GM18951 (cell line): ENCODE measurements at regions not wholly inside any gene's neighbourhood (a gene's known extent, or its start where the extent isn't known, plus 50 kb on each side); places are given as distances from the start of the nearest gene placed in this dataset.
"Not testable (repeated sequence)": the region's sequence is repeated elsewhere in the genome, so short reads cannot be mapped to it uniquely, and the experiment has no call there.

Experiments
- POLR2A ChIP-seq: IDR thresholded peaks from 4 replicates; pipeline ENCODE4 v1.6.1; 2011; ENCODE audit warnings: mild to moderate bottlenecking; ENCODE audit not compliant: insufficient read length, insufficient read depth; ENCODE audit errors: extremely low read depth
- in situ Hi-C: fragments of 300-500 bp; cut with MboI; formaldehyde crosslinking; loops from one replicate; pipeline ENCODE4 v1.12.0; 2022; ENCODE audit warnings: low sequenced_read_pairs, mixed read lengths, inconsistent platforms; ENCODE audit not compliant: unreplicated experiment

DNA sequence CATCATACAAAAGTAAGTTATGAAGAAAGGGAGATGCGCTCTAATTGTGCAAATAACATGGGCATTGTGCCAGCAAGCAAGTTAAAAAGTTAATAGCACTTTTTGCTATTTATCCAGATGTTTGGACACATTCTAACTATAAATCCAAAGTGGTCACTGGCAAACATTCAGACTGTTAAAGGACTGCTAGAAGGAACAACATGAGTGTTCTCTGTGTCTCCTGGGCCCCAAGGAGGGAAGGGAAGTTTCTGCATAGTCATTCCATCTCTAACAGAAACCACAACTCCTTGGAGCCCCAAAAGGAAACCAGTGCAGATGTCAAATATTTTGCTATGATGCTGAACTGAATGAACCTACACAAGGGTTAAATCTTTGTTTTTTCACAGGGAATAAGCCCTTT, 213.3 kb upstream of the HNRNPA3 start:
- no peak for TF ChIP-seq POLR2A
- in situ Hi-C loops: no loop called here

GRCh38 chr2:177000061-177000714, 212.4 kb upstream of the HNRNPA3 start:
- in situ Hi-C loops: no loop called here
- no peak for TF ChIP-seq POLR2A

DNA sequence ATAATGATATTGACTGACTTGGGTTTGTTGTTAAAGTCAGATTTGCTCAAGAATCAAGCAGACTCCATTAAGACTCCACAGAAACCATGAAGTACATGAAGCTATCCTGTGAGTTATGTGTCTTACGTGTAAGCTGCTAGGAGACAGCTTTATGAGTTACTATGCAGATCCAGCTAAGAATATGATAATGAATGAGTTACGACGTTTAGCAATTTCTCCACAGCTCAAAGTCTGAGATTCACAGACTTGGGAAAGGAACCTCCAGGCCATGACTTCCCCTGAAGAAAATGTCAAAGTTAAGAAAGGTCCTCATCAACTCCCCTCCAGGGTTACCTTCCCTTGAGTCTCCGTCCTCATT, 211.9 kb upstream of the HNRNPA3 start:
- no peak for TF ChIP-seq POLR2A
- in situ Hi-C loops: no loop called here

DNA sequence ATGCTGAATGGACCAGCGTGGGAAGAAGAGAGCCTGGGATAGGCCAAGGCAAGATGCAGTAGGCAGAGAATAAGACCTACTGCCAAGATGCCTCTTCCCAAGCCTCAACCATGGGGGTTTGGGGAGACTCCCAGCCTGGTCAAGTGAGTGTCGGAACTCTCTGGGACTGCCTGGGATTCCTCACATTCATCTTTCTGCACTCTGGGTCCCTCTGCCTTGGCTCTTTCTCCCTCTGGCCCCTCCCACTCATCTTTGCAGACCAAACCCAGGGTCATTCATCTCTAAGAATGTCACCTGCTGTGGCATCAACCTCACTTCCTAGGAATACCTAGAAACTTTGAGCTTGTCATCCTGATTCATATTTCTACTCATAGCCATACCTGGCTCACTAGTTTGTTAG, 211.3 kb upstream of the HNRNPA3 start:
- TF ChIP-seq POLR2A: no peak
- in situ Hi-C loops: no loop called here

- in situ Hi-C loops: no loop called here
- TF ChIP-seq POLR2A: no peak
Measured at GRCh38 chr2:177002983-177003382, 209.6 kb upstream of the HNRNPA3 start.

GRCh38 chr2:177007726-177008125, 204.9 kb upstream of the HNRNPA3 start:
- in situ Hi-C loops: not testable (repeated sequence)

GRCh38 chr2:177008662-177009061, 203.9 kb upstream of the HNRNPA3 start:
- in situ Hi-C loops: not testable (repeated sequence)

DNA sequence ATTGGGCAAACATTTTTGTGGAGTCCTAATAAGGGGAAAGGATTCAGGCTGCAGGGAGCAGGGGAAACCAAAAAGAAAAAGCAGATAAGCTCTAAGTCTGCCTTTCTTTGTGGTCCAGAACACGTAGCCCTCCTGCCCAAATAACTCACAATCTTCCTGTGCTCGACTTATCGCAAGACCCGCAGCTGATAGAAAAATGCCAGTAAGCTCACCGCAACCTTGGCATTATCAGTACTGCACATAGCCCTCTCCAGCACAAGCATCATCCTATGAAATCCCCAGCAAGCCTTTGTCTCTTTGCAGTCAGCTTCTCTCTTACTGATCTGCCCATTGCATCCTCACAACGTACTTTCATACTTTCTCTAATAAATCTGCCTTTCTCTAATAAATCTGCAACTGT, 202.4 kb upstream of the HNRNPA3 start:
- no peak for TF ChIP-seq POLR2A
- in situ Hi-C loops: no loop called here

- TF ChIP-seq POLR2A: no peak
- in situ Hi-C loops: no loop called here
Measured at GRCh38 chr2:177010861-177011260, 201.7 kb upstream of the HNRNPA3 start.

DNA sequence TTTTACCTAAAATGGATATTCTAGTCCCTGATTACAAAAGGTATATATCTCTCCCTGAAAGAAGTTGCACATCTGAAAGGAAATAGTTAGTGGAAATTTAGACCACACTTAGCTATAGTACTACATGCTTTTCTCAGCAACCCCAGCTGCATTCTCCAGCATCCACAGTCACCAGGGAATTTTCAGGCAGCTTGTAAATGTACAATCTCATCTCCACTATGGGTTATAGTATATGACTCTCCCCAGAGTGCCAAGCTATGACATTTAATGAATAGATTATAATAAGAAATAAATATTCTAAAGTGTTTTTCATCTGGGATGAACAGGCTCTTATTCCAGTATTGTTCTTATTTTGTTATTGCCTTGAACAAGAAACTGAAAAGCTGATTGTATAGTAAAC, 197.6 kb upstream of the HNRNPA3 start:
- in situ Hi-C loops: no loop called here
- no peak for TF ChIP-seq POLR2A

- TF ChIP-seq POLR2A: no peak
- in situ Hi-C loops: no loop called here
Measured at GRCh38 chr2:177015356-177015923, 197.2 kb upstream of the HNRNPA3 start.

DNA sequence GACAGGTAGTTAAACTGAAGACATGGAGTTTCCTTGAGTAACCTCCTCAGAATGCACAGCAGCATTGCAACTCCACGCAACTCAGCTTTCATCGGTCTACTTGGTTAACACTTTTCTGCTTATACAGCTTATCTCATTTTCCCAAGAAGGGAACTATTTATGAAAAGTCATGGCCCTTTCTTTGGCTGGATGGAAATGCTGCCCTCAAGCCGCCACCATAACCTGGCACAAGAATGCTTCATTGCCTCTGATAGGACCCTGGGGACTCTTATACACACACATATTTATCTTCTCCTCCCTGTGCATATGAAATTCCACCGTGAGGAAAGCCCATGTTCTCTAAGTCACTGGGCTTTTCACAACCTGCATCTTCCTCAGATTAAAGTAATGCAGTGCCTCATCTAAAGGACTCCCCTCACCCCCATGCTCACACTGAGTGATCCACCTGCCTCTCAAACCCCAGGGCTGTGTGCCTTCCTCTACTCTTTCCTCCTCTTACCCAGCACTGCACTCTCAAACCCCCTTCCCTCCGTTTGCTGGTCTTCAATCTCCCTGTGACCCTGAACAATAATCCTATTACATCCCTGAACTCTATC, 192.0 kb upstream of the HNRNPA3 start:
- TF ChIP-seq POLR2A: no peak
- in situ Hi-C loops: no loop called here

GRCh38 chr2:177021706-177022343, 190.8 kb upstream of the HNRNPA3 start:
- no peak for TF ChIP-seq POLR2A
- in situ Hi-C loops: no loop called here

DNA sequence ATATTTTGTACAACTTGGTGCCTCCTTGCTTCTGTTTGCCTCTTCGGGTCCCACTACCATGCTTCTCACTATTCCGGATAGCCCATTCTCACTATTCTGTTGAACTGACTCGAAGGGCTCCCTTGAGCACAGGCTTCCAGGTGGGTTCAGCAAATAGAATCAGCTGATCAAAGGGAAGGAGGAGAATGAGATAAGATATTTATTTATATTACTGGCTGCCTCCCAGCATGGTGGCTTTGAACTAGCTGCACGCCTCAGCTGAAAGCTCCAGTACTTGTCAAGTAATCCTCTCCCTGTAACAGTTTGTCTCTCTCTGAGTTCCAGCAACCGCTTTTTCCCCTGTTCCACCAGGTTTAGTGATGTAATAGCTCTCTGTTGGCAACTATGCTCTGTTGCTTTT, 187.8 kb upstream of the HNRNPA3 start:
- in situ Hi-C loops: no loop called here
- no peak for TF ChIP-seq POLR2A
